Ovary (tissue), 7 donors: ENCODE measurements at regions not wholly inside any gene's neighbourhood (a gene's known extent, or its start where the extent isn't known, plus 50 kb on each side); places are given as distances from the start of the nearest gene placed in this dataset.

Experiments
- DNase-seq, 5 donors: peaks; one replicate each; pipeline ENCODE4 v3.0.0-alpha.2; 2019 to 2020
- H3K27ac ChIP-seq, 2 donors: fragments of 200-600 bp; one replicate each; pipeline versions ENCODE4 v1.5.1 to v1.8.0; 2019 to 2022
- H3K27me3 ChIP-seq: fragments of 200-600 bp; one replicate; pipeline ENCODE4 v1.8.0; 2022
- H3K36me3 ChIP-seq: fragments of 200-600 bp; sonication (generic); one replicate; pipeline ENCODE4 v1.5.1; 2019
- H3K4me1 ChIP-seq: one replicate; pipeline ENCODE4 v1.8.1; 2013; ENCODE audit warnings: mild to moderate bottlenecking, moderate library complexity; ENCODE audit not compliant: insufficient read depth
- H3K4me3 ChIP-seq: fragments of 200-600 bp; sonication (generic); one replicate; pipeline ENCODE4 v1.5.1; 2017
- H3K9me3 ChIP-seq, 2 donors: fragments of 200-600 bp in 1 of 2; sonication (generic) in 1 of 2; one replicate each; pipeline versions ENCODE4 v1.5.1 to v1.8.1; 2013 to 2019; ENCODE audit warnings: mild to moderate bottlenecking in 1 of 2, moderate library complexity in 1 of 2
- EP300 ChIP-seq: sonication (generic); formaldehyde crosslinking; IDR thresholded peaks from one replicate; pipeline ENCODE4 v1.6.1; 2017; ENCODE audit warnings: antibody characterized with exemption
- POLR2A ChIP-seq: fragments of 450-650 bp; IDR thresholded peaks from one replicate; pipeline ENCODE4 v1.6.1; 2017; ENCODE audit warnings: antibody characterized with exemption, mild to moderate bottlenecking, moderate library complexity
- WGBS, 3 donors: extraction: QIAGEN DNeasy Blood & Tissue Kit in 1 of 3; methylation state at CpG; one replicate each; pipeline versions ENCODE4 v1.1.5 to v1.1.7; 2013 to 2017; 5-methylcytosine and 5-hydroxymethylcytosine counted together
- intact Hi-C, 4 donors: fragments of 100-400 bp; cut with DNase I; formaldehyde crosslinking; loops; one replicate each; pipeline versions ENCODE4 v1.11.0 to v1.15.1; 2022 to 2023
- TF ChIP-seq, protein P1 (sequence below), 3 donors: fragments of 450-650 bp in 2 of 3; fragments of 200-600 bp in 1 of 3; IDR thresholded peaks; one replicate each; pipeline versions ENCODE4 v1.5.1 to v1.8.0; 2016 to 2022; ENCODE audit warnings: antibody characterized with exemption in 3 of 3, mild to moderate bottlenecking in 1 of 3
- donor health status: DM: no; HTN: no; CAD: no; lungs with moderate emphysema.
- donor health status: DM: no; HTN: no; CAD: no.
- donor health status: Bipolar disorder and iron deficiency.
- donor health status: DM: no; HTN: no; CAD: no.
- donor health status: DM: yes; HTN: yes; CAD: no.

- no peaks in the 10 kb centered on the region for H3K4me1 ChIP-seq
- H3K27me3 ChIP-seq = no peaks in the 10 kb centered on the region
- TF ChIP-seq EP300 (no peak), POLR2A (no peak)
- TF ChIP-seq, protein P1, sequence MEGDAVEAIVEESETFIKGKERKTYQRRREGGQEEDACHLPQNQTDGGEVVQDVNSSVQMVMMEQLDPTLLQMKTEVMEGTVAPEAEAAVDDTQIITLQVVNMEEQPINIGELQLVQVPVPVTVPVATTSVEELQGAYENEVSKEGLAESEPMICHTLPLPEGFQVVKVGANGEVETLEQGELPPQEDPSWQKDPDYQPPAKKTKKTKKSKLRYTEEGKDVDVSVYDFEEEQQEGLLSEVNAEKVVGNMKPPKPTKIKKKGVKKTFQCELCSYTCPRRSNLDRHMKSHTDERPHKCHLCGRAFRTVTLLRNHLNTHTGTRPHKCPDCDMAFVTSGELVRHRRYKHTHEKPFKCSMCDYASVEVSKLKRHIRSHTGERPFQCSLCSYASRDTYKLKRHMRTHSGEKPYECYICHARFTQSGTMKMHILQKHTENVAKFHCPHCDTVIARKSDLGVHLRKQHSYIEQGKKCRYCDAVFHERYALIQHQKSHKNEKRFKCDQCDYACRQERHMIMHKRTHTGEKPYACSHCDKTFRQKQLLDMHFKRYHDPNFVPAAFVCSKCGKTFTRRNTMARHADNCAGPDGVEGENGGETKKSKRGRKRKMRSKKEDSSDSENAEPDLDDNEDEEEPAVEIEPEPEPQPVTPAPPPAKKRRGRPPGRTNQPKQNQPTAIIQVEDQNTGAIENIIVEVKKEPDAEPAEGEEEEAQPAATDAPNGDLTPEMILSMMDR (IDR thresholded peaks at IDR 0.05) = no peak
- no peaks in the 10 kb centered on the region for H3K36me3 ChIP-seq
- no peaks in the 10 kb centered on the region for H3K9me3 ChIP-seq
- no peak overlapping the region for H3K27ac ChIP-seq
- 65 to 71% (median 70%) methylated on average over 3 of the region's 3 CpGs for WGBS, 3 donors
- DNase-seq = no peak
- H3K4me3 ChIP-seq = no peak overlapping the region
- intact Hi-C loops = no loop called here
These were observed 307.8 kb upstream of the GIMD1 start for GRCh38 chr4:106676173-106676921.

GRCh38 chr4:106671716-106672115 lies 303.1 kb upstream of the GIMD1 start:
- no peaks in the 10 kb centered on the region for H3K4me1 ChIP-seq
- H3K27ac ChIP-seq = no peak overlapping the region
- intact Hi-C loops = no loop called here
- TF ChIP-seq POLR2A (no peak), EP300 (no peak)
- TF ChIP-seq, protein P1 (IDR thresholded peaks at IDR 0.05) = no peak
- H3K4me3 ChIP-seq = no peak overlapping the region
- 51 to 58% (median 55%) methylated on average over 1 of the region's 1 CpG for WGBS, 3 donors
- no peak for DNase-seq
- H3K36me3 ChIP-seq = no peaks in the 10 kb centered on the region
- H3K27me3 ChIP-seq = no peaks in the 10 kb centered on the region
- H3K9me3 ChIP-seq = no peaks in the 10 kb centered on the region

DNA sequence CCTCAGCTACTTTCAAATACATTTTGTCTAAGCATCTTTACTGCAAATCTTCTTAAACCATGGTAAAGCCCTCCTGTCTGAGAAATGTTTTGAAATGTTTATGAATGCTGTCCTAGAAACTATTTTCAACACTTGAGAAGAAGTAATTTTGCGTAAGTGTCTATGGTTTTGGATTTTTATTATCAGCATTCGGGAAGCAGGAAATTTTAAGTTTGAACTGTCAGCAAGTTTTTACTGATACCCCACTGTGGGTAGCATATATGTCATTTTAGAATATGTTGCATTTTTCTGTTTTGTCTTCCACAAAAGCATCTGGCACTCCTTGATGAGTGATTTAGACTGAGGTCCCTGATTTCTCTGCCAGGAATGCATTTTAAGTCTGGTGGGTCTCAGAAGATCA lies 302.4 kb upstream of the GIMD1 start:
- Histone ChIP-seq H3K36me3 (no peaks in the 10 kb centered on the region), H3K27ac (no peak overlapping the region), H3K27me3 (no peaks in the 10 kb centered on the region), H3K4me3 (no peak overlapping the region), H3K4me1 (no peaks in the 10 kb centered on the region), H3K9me3 (no peaks in the 10 kb centered on the region)
- intact Hi-C loops = no loop called here
- no peak for DNase-seq
- TF ChIP-seq, protein P1 (IDR thresholded peaks at IDR 0.05) = no peak
- TF ChIP-seq EP300 = no peak
- no peak for TF ChIP-seq POLR2A
- WGBS, 3 donors = 68 to 70% (median 70%) methylated on average over 2 of the region's 2 CpGs

DNA sequence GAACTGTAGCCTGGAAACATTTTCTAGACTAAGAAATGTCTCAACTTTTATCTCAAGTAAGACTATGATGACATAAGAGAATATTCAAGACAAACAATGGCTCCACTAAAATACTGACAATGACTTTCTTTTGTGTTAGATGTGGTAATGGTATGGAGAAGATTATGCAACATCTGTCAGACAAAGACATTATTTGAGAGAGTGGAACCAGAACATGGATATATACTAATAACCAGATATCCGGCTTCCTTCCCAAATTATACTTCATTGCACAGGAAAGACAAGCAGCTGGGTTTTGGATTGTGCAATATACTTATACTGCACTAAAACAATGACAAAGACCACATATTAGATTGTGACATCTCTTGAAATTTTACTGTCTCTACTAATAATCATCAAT lies 290.8 kb upstream of the GIMD1 start:
- TF ChIP-seq, protein P1 (IDR thresholded peaks at IDR 0.05) = no peak
- TF ChIP-seq EP300 (no peak), POLR2A (no peak)
- no peaks in the 10 kb centered on the region for H3K36me3 ChIP-seq
- intact Hi-C loops = no loop called here
- no peak overlapping the region for H3K27ac ChIP-seq
- H3K9me3 ChIP-seq = no peaks in the 10 kb centered on the region
- 88 to 93% (median 89%) methylated on average over 1 of the region's 1 CpG for WGBS, 3 donors
- H3K4me1 ChIP-seq = no peaks in the 10 kb centered on the region
- no peak for DNase-seq
- H3K27me3 ChIP-seq = no peaks in the 10 kb centered on the region
- H3K4me3 ChIP-seq = no peak overlapping the region
